ENCODE measurements at regions not wholly inside any gene's neighbourhood (a gene's known extent, or its start where the extent isn't known, plus 50 kb on each side); places are given as distances from the start of the nearest gene placed in this dataset.
"Not testable (repeated sequence)": the region's sequence is repeated elsewhere in the genome, so short reads cannot be mapped to it uniquely, and the experiment has no call there.

GRCh38 chr3:20316238-20316637, 130.2 kb upstream of the SGO1 start:
- DNase-seq: no peak

GRCh38 chr3:20310629-20311028, 124.6 kb upstream of the SGO1 start:
- DNase-seq: no peak

DNA sequence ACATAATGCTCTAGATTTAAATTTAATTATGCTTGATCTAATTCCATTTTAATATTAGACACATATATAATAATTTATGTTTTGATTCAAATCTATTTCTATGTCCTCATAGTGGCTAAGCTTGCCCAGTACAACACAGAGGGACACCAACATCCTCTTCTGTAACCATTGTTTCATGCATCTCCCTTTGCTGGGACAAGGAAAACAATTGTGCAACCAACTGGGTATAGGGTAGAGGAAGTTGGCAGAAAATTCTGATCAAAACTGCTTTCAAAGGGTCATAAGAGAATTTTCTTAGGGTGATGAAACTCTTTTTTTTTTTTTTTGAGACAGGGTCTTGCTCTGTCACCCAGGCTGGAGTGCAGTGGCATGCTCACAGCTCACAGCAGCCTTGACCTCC, 121.4 kb upstream of the SGO1 start:
- no peak for DNase-seq

DNA sequence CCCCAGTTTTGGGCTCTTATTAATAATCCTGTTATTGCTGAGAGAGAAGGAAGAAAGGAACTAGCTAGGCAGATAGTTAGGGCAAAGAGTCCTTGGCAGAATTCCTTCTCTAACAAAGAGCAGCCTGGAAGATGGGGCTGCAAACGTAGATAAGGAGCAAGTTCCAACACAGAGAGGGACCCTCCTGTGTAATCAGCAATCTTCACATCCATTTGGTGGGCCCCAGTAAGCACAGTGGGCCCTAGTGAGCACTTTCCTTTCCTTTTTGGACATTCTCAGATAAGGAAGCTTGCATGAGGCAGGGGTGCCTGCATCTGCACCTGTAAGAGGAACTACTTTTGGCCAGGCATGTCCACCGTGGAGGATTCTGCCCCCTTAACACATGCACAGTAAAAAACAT, 119.6 kb upstream of the SGO1 start:
- DNase-seq: no peak

DNA sequence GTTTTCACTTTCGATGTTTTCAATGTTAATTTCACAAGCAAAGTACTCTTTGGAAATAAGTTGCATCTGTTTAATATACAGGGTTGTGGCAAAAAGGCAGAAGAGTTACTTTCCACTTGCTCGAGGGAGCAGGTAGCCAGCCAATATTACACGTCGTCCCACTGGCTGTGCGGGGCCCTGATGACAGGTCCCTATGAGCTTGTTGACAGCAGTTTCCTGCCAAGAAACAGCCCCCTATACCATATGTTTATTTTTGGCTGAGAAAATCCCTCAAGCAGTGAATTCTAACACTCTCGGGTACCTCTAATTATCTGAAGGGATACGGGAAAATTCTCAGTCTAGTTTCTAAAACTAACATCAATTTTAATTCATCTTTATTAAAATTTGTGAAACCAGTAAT, 116.8 kb upstream of the SGO1 start:
- DNase-seq: no peak

DNA sequence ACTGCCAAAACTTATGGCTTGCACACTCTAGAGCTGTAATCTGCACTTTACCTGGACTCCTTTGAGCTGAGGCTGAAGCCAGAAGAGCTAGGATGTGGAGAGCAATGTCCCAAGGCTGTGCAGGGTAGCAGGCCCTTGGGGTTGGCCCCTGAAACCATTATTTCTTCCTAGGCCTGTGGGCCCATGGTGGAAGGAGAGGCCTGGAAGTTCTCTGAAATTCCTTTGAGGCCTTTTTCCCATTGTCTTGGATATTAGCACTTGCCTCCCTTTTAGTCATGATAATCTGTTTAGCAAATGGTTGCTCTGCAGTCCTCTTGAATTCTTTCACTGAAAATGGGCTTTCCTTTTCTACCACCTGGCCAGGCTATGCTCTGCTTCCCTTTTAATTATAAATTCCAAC, 102.0 kb upstream of the SGO1 start:
- no peak for DNase-seq

DNA sequence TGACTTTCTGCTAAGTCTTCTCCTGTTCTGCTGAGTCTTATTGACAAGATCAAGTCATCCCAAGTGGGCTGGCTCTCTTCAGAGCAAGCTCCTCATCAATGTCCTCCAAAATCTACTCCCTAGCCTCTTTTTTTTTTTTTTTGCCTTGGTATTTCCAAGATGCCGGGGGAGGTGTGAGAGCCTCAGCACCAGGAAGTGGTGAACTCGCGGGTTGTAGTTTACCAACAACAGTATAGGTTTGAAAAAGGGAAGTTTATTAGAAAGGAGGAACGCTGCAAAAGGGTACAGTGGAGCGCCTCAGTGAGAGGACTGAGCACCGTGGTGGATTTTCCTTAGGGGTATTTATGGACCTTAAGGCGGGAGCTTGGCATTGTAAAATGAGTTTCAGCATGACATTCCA, 94.3 kb upstream of the SGO1 start:
- no peak for DNase-seq

DNA sequence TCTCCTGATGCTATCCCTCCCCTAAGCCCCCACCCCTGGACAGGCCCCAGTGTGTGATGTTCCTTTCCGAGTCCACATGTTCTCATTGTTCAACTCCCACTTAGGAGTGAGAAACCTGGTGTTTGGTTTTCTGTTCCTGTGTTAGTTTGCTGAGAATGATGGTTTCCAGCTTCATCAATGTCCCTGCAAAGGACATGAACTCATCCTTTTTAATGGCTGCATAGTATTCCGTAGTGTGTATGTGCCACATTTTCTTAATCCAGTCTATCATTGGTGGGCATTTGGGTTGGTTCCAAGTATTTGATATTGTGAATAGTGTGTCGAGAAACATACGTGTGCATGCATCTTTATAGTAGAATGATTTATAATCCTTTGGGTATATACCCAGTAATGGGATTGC, 80.0 kb upstream of the SGO1 start:
- not testable (repeated sequence) for DNase-seq

GRCh38 chr3:20264900-20265567, 79.0 kb upstream of the SGO1 start:
- DNase-seq: no peak

- DNase-seq: no peak
These were observed 72.4 kb upstream of the SGO1 start for GRCh38 chr3:20258371-20258770.

GRCh38 chr3:20256144-20256543, 70.1 kb upstream of the SGO1 start:
- no peak for DNase-seq

GRCh38 chr3:20254268-20255117, 68.5 kb upstream of the SGO1 start:
- no peak for DNase-seq

DNA sequence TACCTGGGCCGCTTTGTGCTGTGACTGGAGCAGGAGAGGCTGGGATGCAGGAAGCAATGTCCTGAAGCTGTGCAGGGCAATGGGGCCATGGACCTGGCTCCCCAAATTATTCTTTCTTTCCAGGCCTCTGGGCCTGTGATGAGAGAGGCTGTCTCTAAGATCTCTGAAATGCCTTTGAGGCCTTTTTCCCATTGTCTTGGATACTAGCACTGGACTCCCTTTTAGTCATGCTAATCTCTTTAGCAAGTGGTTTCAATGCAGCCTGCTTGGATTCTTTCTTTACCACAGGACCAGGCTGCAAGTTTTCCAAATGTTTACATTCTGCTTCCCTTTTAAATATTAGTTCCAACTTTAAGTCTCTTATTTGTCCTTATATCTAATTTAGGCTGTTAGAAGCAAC, 64.8 kb upstream of the SGO1 start:
- no peak for DNase-seq

DNA sequence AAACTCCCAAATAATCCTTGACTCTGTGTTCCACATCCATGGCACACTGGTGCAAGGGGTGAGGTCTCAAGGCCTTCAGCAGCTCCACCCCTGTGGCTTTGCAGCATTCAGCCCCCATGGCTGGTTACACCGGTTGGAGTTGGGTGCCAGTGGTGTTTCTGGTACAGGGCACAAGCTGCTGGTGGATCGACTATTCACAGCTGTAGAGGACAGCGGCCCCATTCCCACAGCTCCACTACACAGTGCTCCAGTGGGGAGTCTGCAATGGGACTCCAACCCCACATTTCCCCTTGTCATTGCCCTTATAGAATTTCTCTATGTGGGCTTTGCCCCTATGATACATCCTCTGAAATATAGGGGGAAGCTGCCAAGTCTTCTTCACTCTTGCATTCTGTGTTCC, 64.3 kb upstream of the SGO1 start:
- no peak for DNase-seq

DNA sequence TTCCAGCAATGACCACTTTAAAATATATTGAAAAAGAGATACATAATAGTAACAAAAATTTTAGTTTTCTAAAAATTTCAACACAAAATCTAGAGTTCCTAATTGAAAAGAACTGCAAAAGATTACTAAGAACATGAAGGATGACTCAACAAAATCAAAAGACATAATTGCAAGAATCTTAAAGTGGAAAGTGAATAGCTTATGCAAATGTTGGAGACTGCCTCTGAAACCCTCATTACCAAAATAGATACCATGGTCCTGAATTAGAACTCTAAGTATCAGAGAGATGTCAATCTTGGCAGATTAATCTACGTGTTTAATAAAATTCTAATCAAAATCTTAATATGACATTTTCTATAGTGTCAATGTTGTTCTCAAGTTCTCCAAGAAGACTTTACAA, 60.7 kb upstream of the SGO1 start:
- DNase-seq: no peak

GRCh38 chr3:20245781-20246180, 59.8 kb upstream of the SGO1 start:
- no peak for DNase-seq

- DNase-seq: no peak
These were observed 54.3 kb upstream of the SGO1 start for GRCh38 chr3:20240154-20240883.

GRCh38 chr3:20238199-20238598, 52.2 kb upstream of the SGO1 start:
- DNase-seq: not testable (repeated sequence)

DNA sequence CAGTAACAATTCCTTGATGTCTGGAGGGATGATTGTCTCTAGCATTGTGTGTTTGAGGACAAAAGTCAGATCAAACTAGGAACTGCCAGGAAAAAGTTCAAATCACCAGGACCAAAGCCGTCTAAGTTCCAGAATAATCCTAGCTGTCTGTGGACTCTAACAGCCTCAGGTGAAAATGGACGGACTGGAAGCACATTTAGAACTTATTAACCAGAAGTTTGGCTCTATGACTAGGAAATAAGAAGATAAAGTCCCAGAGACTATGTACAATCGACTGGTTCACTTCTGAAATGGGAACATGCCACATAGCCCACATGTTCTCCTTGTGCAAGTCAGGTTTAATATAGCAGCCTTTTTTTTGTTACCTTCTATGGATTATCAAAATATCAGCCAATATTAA, 50.6 kb upstream of the SGO1 start:
- no peak for DNase-seq

Data from NCI-H1105 (cell line).